ENCODE measurements at regions not wholly inside any gene's neighbourhood (a gene's known extent, or its start where the extent isn't known, plus 50 kb on each side); places are given as distances from the start of the nearest gene placed in this dataset.

DNA sequence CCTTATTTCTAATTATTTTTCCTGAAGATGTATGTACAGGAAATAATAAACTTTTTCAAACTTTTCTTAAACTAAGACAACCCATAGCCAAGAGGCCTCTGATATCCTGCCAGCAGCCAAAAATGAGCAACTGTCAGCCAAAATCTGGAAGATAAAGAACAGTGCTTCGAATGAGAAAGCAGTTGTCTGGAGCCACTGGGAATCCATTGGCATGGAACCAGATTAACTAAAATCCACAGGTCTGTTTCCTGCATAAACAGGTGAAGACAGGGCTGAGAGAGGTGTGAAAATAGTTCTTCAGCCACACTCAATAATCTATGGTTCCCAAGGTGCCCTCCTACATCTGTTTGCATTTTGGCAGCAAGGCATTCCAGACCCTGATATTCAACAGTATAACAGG lies 1076.7 kb upstream of the PIK3C3 start:
- TF ChIP-seq, protein P1, sequence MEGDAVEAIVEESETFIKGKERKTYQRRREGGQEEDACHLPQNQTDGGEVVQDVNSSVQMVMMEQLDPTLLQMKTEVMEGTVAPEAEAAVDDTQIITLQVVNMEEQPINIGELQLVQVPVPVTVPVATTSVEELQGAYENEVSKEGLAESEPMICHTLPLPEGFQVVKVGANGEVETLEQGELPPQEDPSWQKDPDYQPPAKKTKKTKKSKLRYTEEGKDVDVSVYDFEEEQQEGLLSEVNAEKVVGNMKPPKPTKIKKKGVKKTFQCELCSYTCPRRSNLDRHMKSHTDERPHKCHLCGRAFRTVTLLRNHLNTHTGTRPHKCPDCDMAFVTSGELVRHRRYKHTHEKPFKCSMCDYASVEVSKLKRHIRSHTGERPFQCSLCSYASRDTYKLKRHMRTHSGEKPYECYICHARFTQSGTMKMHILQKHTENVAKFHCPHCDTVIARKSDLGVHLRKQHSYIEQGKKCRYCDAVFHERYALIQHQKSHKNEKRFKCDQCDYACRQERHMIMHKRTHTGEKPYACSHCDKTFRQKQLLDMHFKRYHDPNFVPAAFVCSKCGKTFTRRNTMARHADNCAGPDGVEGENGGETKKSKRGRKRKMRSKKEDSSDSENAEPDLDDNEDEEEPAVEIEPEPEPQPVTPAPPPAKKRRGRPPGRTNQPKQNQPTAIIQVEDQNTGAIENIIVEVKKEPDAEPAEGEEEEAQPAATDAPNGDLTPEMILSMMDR (IDR thresholded peaks at IDR 0.05; ENCODE audit: low read depth, low read length) = no peak
- no peak for TF ChIP-seq POLR2A (IDR thresholded peaks at IDR 0.05; ENCODE audit: extremely low read depth, insufficient read length)
- no peak for TF ChIP-seq MAX (IDR thresholded peaks at IDR 0.05; ENCODE audit: low read depth, low read length)
- TF ChIP-seq MYC (IDR thresholded peaks at IDR 0.05; ENCODE audit: low read depth, low read length) = no peak
